C4-2B (cell line): ENCODE measurements at regions not wholly inside any gene's neighbourhood (a gene's known extent, or its start where the extent isn't known, plus 50 kb on each side); places are given as distances from the start of the nearest gene placed in this dataset.

Source experiments
- ZFX ChIP-seq: fragments of 450-650 bp; IDR thresholded peaks from 2 replicates; pipeline ENCODE4 v1.6.1; 2017
- TF ChIP-seq, protein P1 (sequence below): fragments of 450-650 bp; conservative IDR thresholded peaks from 2 replicates; pipeline ENCODE4 v1.5.1; 2017; ENCODE audit warnings: mild to moderate bottlenecking

GRCh38 chr2:196449083-196449482 lies 190.4 kb upstream of the CCDC150 start:
- TF ChIP-seq, protein P1, sequence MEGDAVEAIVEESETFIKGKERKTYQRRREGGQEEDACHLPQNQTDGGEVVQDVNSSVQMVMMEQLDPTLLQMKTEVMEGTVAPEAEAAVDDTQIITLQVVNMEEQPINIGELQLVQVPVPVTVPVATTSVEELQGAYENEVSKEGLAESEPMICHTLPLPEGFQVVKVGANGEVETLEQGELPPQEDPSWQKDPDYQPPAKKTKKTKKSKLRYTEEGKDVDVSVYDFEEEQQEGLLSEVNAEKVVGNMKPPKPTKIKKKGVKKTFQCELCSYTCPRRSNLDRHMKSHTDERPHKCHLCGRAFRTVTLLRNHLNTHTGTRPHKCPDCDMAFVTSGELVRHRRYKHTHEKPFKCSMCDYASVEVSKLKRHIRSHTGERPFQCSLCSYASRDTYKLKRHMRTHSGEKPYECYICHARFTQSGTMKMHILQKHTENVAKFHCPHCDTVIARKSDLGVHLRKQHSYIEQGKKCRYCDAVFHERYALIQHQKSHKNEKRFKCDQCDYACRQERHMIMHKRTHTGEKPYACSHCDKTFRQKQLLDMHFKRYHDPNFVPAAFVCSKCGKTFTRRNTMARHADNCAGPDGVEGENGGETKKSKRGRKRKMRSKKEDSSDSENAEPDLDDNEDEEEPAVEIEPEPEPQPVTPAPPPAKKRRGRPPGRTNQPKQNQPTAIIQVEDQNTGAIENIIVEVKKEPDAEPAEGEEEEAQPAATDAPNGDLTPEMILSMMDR = no peak
- no peak for TF ChIP-seq ZFX
